ENCODE measurements at regions not wholly inside any gene's neighbourhood (a gene's known extent, or its start where the extent isn't known, plus 50 kb on each side); places are given as distances from the start of the nearest gene placed in this dataset.

DNA sequence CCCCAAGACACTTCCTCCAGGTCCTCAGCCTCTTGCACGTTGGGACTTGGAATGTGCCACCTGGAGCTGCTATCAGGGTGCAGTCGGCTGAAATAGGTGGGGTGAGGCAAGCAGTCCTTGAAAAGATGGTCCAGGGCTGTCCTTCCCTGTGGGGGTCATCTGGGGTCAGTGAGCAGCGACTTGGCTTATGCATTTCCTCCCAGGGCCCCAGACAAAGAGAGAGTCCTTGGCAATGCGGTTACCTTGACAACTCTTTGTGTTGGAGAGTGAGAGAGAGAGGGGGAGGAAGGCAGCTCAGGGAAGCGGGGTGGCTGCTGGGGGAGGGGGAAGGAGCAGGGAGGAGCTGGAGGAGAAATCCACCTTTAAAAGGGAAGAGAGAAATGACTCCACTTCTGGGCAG is 93.8 kb downstream of the MIAT start:
- TF ChIP-seq, protein P1, sequence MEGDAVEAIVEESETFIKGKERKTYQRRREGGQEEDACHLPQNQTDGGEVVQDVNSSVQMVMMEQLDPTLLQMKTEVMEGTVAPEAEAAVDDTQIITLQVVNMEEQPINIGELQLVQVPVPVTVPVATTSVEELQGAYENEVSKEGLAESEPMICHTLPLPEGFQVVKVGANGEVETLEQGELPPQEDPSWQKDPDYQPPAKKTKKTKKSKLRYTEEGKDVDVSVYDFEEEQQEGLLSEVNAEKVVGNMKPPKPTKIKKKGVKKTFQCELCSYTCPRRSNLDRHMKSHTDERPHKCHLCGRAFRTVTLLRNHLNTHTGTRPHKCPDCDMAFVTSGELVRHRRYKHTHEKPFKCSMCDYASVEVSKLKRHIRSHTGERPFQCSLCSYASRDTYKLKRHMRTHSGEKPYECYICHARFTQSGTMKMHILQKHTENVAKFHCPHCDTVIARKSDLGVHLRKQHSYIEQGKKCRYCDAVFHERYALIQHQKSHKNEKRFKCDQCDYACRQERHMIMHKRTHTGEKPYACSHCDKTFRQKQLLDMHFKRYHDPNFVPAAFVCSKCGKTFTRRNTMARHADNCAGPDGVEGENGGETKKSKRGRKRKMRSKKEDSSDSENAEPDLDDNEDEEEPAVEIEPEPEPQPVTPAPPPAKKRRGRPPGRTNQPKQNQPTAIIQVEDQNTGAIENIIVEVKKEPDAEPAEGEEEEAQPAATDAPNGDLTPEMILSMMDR (IDR thresholded peaks at IDR 0.05; ENCODE audit: low read depth, low read length), result no peak
- TF ChIP-seq POLR2A (IDR thresholded peaks at IDR 0.05; ENCODE audit: extremely low read depth, insufficient read length), result no peak

Measured in NB4 (cell line).